Testis (tissue), 2 donors: ENCODE measurements at regions not wholly inside any gene's neighbourhood (a gene's known extent, or its start where the extent isn't known, plus 50 kb on each side); places are given as distances from the start of the nearest gene placed in this dataset.

Experiments used
- CTCF ChIP-seq, 3 experiments: fragments of 450-650 bp in 2 of 3; fragments of 200-600 bp in 1 of 3; sonication (generic) in 1 of 3; IDR thresholded peaks; one replicate each; pipeline ENCODE4 v1.5.1; 2016 to 2019; ENCODE audit warnings: antibody characterized with exemption in 3 of 3, mild to moderate bottlenecking in 2 of 3, moderate library complexity in 1 of 3
- POLR2A ChIP-seq: fragments of 450-650 bp; IDR thresholded peaks from one replicate; pipeline ENCODE4 v1.6.1; 2017; ENCODE audit warnings: antibody characterized with exemption, mild to moderate bottlenecking, moderate library complexity

- TF ChIP-seq CTCF (IDR thresholded peaks at IDR 0.05) (no peak), POLR2A (no peak)
Observed at GRCh38 chr1:168636642-168637111, 60.3 kb downstream of the XCL1 start.
